Fibroblast of the aortic adventitia (primary cell): ENCODE measurements at regions not wholly inside any gene's neighbourhood (a gene's known extent, or its start where the extent isn't known, plus 50 kb on each side); places are given as distances from the start of the nearest gene placed in this dataset.
"Not testable (repeated sequence)": the region's sequence is repeated elsewhere in the genome, so short reads cannot be mapped to it uniquely, and the experiment has no call there.

Source experiments
- DNase-seq: peaks from one replicate; pipeline ENCODE4 v3.0.0-alpha.2; 2010; ENCODE audit warnings: low read depth
- H3K4me3 ChIP-seq: 2 replicates; pipeline ENCODE4 v1.5.1; 2011; ENCODE audit warnings: low read depth, mild to moderate bottlenecking, control low read depth, low read length, moderate library complexity
- CTCF ChIP-seq: IDR thresholded peaks from 2 replicates; pipeline ENCODE4 v1.5.1; 2011; ENCODE audit warnings: mild to moderate bottlenecking, low read length, control low read depth, inconsistent platforms; ENCODE audit not compliant: insufficient read depth

GRCh38 chr20:12849225-12849910 lies 159.4 kb upstream of the SPTLC3 start:
- no peak overlapping the region for H3K4me3 ChIP-seq
- TF ChIP-seq CTCF: no peak
- no peak for DNase-seq

GRCh38 chr20:12857643-12858042 lies 151.1 kb upstream of the SPTLC3 start:
- H3K4me3 ChIP-seq: not testable (repeated sequence)

GRCh38 chr20:12860619-12861247 lies 148.0 kb upstream of the SPTLC3 start:
- no peak for TF ChIP-seq CTCF
- no peak for DNase-seq
- H3K4me3 ChIP-seq: no peak overlapping the region

More at GRCh38 chr20:12857643-12858042, 151.1 kb upstream of the SPTLC3 start:
- not testable (repeated sequence) for DNase-seq

DNA sequence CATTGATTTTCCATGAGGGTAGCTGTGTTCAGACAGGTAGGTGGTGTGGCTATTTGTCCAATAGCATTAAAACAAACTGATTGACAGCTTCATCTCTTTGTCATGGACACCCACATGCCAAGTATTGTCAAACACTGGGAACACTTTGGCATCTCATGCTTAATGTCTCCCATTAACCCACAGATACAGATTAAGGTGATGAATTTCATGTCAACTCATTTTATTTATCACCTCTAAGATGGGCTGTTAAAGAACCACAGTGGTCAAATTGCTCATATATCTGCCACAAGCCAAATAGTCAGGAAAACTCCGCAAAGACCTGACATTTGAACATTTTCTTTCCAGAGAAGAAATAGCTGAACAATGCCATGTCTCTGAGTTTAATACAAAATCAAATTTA lies 139.1 kb upstream of the SPTLC3 start:
- no peak for TF ChIP-seq CTCF
- H3K4me3 ChIP-seq: no peak overlapping the region
- DNase-seq: no peak

DNA sequence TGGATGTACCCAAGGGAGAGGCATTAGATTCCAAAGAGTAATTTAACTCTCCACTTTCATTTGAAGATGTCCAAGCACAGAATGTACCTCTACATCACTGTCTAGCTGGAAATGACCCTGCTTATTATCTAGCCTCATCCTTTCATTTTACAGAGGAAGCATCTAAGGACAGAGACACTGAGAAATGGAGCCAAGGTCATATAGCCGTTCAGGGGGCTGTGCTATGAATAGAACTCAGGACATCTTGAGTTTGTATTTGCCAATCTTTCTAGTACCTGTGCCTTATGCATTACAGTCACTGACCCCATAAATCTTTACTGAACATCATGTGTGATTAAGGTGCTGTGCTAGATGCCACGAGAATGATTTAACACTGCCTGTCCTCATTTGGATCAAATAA lies 138.2 kb upstream of the SPTLC3 start:
- DNase-seq: no peak
- no peak overlapping the region for H3K4me3 ChIP-seq
- no peak for TF ChIP-seq CTCF

DNA sequence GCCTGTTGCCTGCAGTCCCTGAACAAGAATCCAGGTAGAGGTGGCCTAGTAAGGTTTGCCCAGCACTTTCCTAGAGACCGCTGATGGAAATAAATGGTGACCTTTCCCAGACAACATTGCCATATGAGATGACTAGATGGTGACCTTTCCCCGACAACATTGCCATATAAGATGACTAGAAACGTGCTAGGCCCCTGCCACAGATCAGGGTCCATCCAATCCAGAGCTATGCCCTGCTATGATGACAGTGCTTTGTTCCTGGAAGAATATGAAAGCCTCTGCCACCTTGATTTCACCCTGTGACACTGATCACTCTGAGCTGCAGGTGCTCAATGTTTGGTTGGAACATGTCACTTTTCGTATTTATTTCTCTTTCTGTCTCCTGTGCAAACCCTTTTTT lies 133.8 kb upstream of the SPTLC3 start:
- no peak for TF ChIP-seq CTCF
- no peak overlapping the region for H3K4me3 ChIP-seq
- DNase-seq: no peak

DNA sequence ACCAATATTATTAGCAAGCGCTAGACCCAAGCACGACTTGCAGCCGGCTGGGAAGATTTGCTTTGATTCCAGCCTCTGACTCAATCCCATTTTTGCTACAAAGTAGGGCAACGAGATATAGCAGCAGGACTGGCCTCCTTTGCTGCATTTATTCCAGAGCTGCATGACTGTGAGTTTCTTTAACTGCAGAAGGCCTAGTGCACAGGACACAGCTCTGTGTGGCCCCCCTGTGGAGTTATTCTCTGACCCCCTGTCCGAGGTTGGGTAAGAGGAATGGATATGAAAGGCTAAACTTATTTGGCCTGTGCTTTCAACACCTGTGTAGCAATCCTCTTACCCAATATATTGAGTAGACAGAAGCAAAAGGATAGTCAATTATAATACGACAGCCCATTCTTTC lies 133.3 kb upstream of the SPTLC3 start:
- no peak for DNase-seq
- TF ChIP-seq CTCF: no peak
- no peak overlapping the region for H3K4me3 ChIP-seq
